Endodermal cell (in vitro differentiated cells): ENCODE measurements at regions not wholly inside any gene's neighbourhood (a gene's known extent, or its start where the extent isn't known, plus 50 kb on each side); places are given as distances from the start of the nearest gene placed in this dataset.
"Not testable (repeated sequence)": the region's sequence is repeated elsewhere in the genome, so short reads cannot be mapped to it uniquely, and the experiment has no call there.

Experiments used
- DNase-seq: peaks from one replicate; pipeline ENCODE4 v3.0.0-alpha.2; 2017
- H3K27ac ChIP-seq: 2 replicates; pipeline ENCODE4 v1.5.1; 2013; ENCODE audit warnings: mild to moderate bottlenecking, low read depth, low read length, moderate library complexity
- H3K27me3 ChIP-seq: 2 replicates; pipeline ENCODE4 v1.6.1; 2013; ENCODE audit warnings: mild to moderate bottlenecking, low read length, moderate library complexity; ENCODE audit not compliant: insufficient read depth, control insufficient read depth, poor library complexity, severe bottlenecking
- H3K36me3 ChIP-seq: 2 replicates; pipeline ENCODE4 v1.7.0; 2013; ENCODE audit warnings: mild to moderate bottlenecking, low read length, moderate library complexity; ENCODE audit not compliant: control insufficient read depth, insufficient read depth
- H3K4me1 ChIP-seq: one replicate; pipeline ENCODE4 v1.7.0; 2013; ENCODE audit warnings: low read length; ENCODE audit not compliant: control insufficient read depth, insufficient read depth
- H3K4me3 ChIP-seq: 2 replicates; pipeline ENCODE4 v1.5.1; 2013; ENCODE audit warnings: mild to moderate bottlenecking, low read length, moderate library complexity
- H3K9ac ChIP-seq: 2 replicates; pipeline ENCODE4 v1.6.1; 2013; ENCODE audit warnings: mild to moderate bottlenecking, low read length, moderate library complexity; ENCODE audit not compliant: poor library complexity, severe bottlenecking; ENCODE audit errors: extremely low read depth
- H3K9me3 ChIP-seq: 2 replicates; pipeline ENCODE4 v1.6.1; 2013; ENCODE audit warnings: mild to moderate bottlenecking, low read length, moderate library complexity; ENCODE audit not compliant: control insufficient read depth
- H3K27ac Mint-ChIP-seq: 2 replicates; pipeline ENCODE4 v1.8.0; 2020; ENCODE audit warnings: mixed read lengths
- H3K27me3 Mint-ChIP-seq: 2 replicates; pipeline ENCODE4 v1.8.0; 2021; ENCODE audit warnings: mild to moderate bottlenecking, mixed read lengths; ENCODE audit not compliant: insufficient read depth
- H3K36me3 Mint-ChIP-seq: 2 replicates; pipeline ENCODE4 v1.8.0; 2020; ENCODE audit warnings: low read depth, mixed read lengths
- H3K4me1 Mint-ChIP-seq: 2 replicates; pipeline ENCODE4 v1.8.0; 2020; ENCODE audit warnings: mixed read lengths
- H3K4me3 Mint-ChIP-seq: 2 replicates; pipeline ENCODE4 v1.8.0; 2020; ENCODE audit warnings: mild to moderate bottlenecking, moderate library complexity, mixed read lengths
- H3K9me3 Mint-ChIP-seq: 2 replicates; pipeline ENCODE4 v1.8.0; 2020; ENCODE audit warnings: mild to moderate bottlenecking, mixed read lengths
- WGBS, 2 experiments: methylation state at CpG; one replicate each; pipeline versions ENCODE4 v1.1.5 to v1.1.7; 2013; ENCODE audit warnings: missing lambda C conversion rate in 2 of 2, mixed read lengths in 1 of 2; ENCODE audit not compliant: insufficient coverage in 1 of 2, insufficient read length in 1 of 2; 5-methylcytosine and 5-hydroxymethylcytosine counted together
- TF ChIP-seq, protein P1 (sequence below): fragments of 200-600 bp; sonication (generic); conservative IDR thresholded peaks from 2 replicates; pipeline ENCODE4 v1.5.0; 2021; ENCODE audit warnings: antibody characterized with exemption, mild to moderate bottlenecking

- not testable (repeated sequence) for H3K36me3 ChIP-seq, H3K27me3 ChIP-seq, H3K4me1 ChIP-seq, DNase-seq, H3K36me3 Mint-ChIP-seq, H3K27me3 Mint-ChIP-seq, H3K4me3 Mint-ChIP-seq, H3K27ac ChIP-seq, H3K9ac ChIP-seq
- Histone ChIP-seq H3K4me3 (peak overlapping the region; percentile 29), H3K9me3 (peaks cover 11% of the 10 kb centered on the region)
- Mint-ChIP-seq H3K27ac (peak overlapping the region; percentile 67), H3K9me3 (peaks cover 15% of the 10 kb centered on the region), H3K4me1 (peaks cover 39% of the 10 kb centered on the region)
- 44 to 54% methylated on average over 4 to 13 of the region's 16 CpGs for WGBS, 2 experiments
Observed at GRCh38 chr10:29380599-29381511, 92.0 kb downstream of the LYZL1 start.

DNA sequence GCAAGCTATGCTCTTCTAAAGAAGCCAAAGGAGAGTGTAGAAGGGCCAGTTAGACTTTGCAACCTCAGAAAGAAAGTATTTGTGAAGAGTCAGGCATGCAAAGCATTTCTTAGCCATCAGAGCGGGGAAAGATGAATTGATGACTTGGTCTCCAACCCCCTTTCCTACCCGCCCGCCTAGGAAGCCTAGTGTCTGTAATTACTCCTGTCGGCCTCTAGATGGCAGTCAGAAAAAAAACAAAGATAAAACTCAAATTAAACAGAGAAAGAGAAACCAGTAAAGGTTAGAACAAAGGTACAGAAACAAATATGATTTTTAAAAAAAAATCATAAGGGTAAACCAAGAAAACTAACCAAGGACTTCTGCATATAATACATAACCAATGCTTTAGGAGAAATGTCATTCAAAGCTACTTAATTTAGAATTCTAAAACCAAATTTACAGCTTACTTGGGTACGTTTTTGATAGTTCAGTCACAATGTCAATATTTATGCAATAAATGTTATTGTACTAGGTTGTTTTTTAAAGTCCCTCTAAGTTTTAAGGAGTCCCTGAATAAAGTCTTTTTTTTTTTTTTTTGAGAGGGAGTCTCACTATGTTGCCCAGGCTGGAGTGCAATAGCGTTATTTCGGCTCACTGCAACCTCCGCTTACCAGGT is 97.6 kb downstream of the LYZL1 start:
- TF ChIP-seq, protein P1, sequence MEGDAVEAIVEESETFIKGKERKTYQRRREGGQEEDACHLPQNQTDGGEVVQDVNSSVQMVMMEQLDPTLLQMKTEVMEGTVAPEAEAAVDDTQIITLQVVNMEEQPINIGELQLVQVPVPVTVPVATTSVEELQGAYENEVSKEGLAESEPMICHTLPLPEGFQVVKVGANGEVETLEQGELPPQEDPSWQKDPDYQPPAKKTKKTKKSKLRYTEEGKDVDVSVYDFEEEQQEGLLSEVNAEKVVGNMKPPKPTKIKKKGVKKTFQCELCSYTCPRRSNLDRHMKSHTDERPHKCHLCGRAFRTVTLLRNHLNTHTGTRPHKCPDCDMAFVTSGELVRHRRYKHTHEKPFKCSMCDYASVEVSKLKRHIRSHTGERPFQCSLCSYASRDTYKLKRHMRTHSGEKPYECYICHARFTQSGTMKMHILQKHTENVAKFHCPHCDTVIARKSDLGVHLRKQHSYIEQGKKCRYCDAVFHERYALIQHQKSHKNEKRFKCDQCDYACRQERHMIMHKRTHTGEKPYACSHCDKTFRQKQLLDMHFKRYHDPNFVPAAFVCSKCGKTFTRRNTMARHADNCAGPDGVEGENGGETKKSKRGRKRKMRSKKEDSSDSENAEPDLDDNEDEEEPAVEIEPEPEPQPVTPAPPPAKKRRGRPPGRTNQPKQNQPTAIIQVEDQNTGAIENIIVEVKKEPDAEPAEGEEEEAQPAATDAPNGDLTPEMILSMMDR, result peak; percentile 79
- no peak overlapping the region for H3K4me3 ChIP-seq
- H3K9me3 Mint-ChIP-seq, result peaks cover 15% of the 10 kb centered on the region
- H3K36me3 Mint-ChIP-seq, result no peaks in the 10 kb centered on the region
- DNase-seq, result peak; percentile 57
- no peak overlapping the region for H3K4me3 Mint-ChIP-seq
- H3K27ac Mint-ChIP-seq, result no peak overlapping the region
- H3K27me3 ChIP-seq, result no peaks in the 10 kb centered on the region
- WGBS, 2 experiments, result 51 to 100% methylated on average over 4 to 8 of the region's 8 CpGs
- H3K4me1 Mint-ChIP-seq, result peaks cover 9% of the 10 kb centered on the region
- H3K36me3 ChIP-seq, result no peaks in the 10 kb centered on the region
- peaks cover 11% of the 10 kb centered on the region for H3K9me3 ChIP-seq
- H3K27ac ChIP-seq, result no peak overlapping the region
- H3K4me1 ChIP-seq, result no peaks in the 10 kb centered on the region
- H3K27me3 Mint-ChIP-seq, result peaks cover 10% of the 10 kb centered on the region
- H3K9ac ChIP-seq, result no peak overlapping the region

DNA sequence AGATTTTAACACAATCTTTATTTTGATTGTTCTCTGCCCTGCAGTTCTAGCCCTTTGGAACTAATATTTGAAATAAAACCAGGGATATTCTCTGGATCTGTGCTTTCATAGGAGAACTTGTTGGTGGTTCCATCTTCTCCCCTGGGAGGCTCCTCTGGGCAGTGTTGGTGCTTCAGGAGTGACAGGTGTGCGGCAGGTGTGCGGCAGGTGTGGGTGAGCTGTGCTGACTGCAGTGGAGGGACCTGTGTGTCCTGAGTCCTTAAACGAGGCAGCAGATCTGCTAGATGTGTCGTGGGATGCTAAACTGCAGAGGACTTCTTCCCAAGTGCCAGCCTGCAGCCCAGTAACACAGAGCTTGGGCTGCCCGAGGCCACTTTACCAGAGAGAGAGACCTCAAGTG is 98.4 kb downstream of the LYZL1 start:
- TF ChIP-seq, protein P1, result no peak
- H3K4me3 Mint-ChIP-seq, result no peak overlapping the region
- Histone ChIP-seq H3K9me3 (peaks cover 11% of the 10 kb centered on the region), H3K27ac (no peak overlapping the region), H3K4me3 (no peak overlapping the region), H3K27me3 (no peaks in the 10 kb centered on the region), H3K9ac (no peak overlapping the region), H3K4me1 (no peaks in the 10 kb centered on the region), H3K36me3 (no peaks in the 10 kb centered on the region)
- peaks cover 10% of the 10 kb centered on the region for H3K27me3 Mint-ChIP-seq
- no peak for DNase-seq
- no peaks in the 10 kb centered on the region for H3K36me3 Mint-ChIP-seq
- H3K27ac Mint-ChIP-seq, result no peak overlapping the region
- 91 to 97% methylated on average over 5 of the region's 5 CpGs for WGBS, 2 experiments
- H3K4me1 Mint-ChIP-seq, result peaks cover 4% of the 10 kb centered on the region
- H3K9me3 Mint-ChIP-seq, result peaks cover 15% of the 10 kb centered on the region

DNA sequence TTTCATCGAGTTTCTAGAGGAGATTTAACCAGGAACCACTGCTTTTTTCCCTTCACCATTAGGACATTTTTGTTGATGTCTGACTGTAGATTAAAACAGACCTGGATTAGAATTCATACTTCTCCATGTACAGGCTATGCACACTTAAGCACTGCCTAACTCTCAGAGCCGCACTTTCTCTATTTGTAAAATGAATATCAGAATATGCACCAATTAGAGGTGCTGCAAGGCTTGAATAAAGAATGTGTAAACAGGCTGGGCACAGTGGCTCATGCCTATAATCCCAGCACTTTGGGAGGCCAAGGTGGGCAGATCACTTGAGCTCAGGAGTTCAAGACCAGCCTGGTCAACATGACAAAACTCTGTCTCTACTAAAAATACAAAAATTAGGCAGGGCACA is 99.2 kb downstream of the LYZL1 start:
- H3K4me3 Mint-ChIP-seq, H3K27me3 ChIP-seq, H3K36me3 Mint-ChIP-seq, H3K27ac ChIP-seq, H3K27ac Mint-ChIP-seq, H3K9me3 Mint-ChIP-seq, DNase-seq, H3K4me1 ChIP-seq, H3K4me1 Mint-ChIP-seq, H3K27me3 Mint-ChIP-seq, H3K9ac ChIP-seq, H3K36me3 ChIP-seq, H3K4me3 ChIP-seq: not testable (repeated sequence)
- H3K9me3 ChIP-seq, result peaks cover 10% of the 10 kb centered on the region
- 82% methylated on average over 2 of the region's 2 CpGs; no CpG with 5 or more reads in 1 of the 2 experiments for WGBS, 2 experiments
